ENCODE measurements at regions not wholly inside any gene's neighbourhood (a gene's known extent, or its start where the extent isn't known, plus 50 kb on each side); places are given as distances from the start of the nearest gene placed in this dataset.
"Not testable (repeated sequence)": the region's sequence is repeated elsewhere in the genome, so short reads cannot be mapped to it uniquely, and the experiment has no call there.

- Histone ChIP-seq H3K4me3 (no peak overlapping the region), H3K36me3 (no peaks in the 10 kb centered on the region), H3K27me3 (ENCODE audit: low read depth) (no peaks in the 10 kb centered on the region), H3K9me3 (replicated peaks) (no peaks in the 10 kb centered on the region), H3K4me1 (peaks cover 39% of the 10 kb centered on the region), H3K27ac (replicated peaks) (no peak overlapping the region)
- no peak for TF ChIP-seq CTCF (IDR thresholded peaks at IDR 0.05; ENCODE audit: borderline replicate concordance)
- intact Hi-C loops (cut with micrococcal nuclease) = no loop called here
- DNase-seq = no peak
Measured at GRCh38 chr9:75454043-75454442, 365.7 kb downstream of the OSTF1 start.

GRCh38 chr9:75454891-75455290, 366.6 kb downstream of the OSTF1 start:
- H3K9me3 ChIP-seq (replicated peaks) = no peaks in the 10 kb centered on the region
- H3K27me3 ChIP-seq (ENCODE audit: low read depth) = no peaks in the 10 kb centered on the region
- H3K4me1 ChIP-seq = peaks cover 39% of the 10 kb centered on the region
- TF ChIP-seq CTCF (IDR thresholded peaks at IDR 0.05; ENCODE audit: borderline replicate concordance) = no peak
- peak overlapping the region; percentile 55 for H3K27ac ChIP-seq (replicated peaks)
- H3K4me3 ChIP-seq = no peak overlapping the region
- no peak for DNase-seq
- intact Hi-C loops (cut with micrococcal nuclease) = no loop called here
- H3K36me3 ChIP-seq = no peaks in the 10 kb centered on the region

GRCh38 chr9:75455444-75455921, 367.2 kb downstream of the OSTF1 start:
- no peak for TF ChIP-seq CTCF (IDR thresholded peaks at IDR 0.05; ENCODE audit: borderline replicate concordance)
- Histone ChIP-seq H3K4me1 (peaks cover 39% of the 10 kb centered on the region), H3K4me3 (no peak overlapping the region), H3K27me3 (ENCODE audit: low read depth) (no peaks in the 10 kb centered on the region), H3K27ac (replicated peaks) (peak overlapping the region; percentile 55), H3K9me3 (replicated peaks) (no peaks in the 10 kb centered on the region), H3K36me3 (no peaks in the 10 kb centered on the region)
- DNase-seq = no peak
- intact Hi-C loops (cut with micrococcal nuclease) = no loop called here

- no peaks in the 10 kb centered on the region for H3K27me3 ChIP-seq (ENCODE audit: low read depth)
- H3K27ac ChIP-seq (replicated peaks) = peak overlapping the region; percentile 55
- DNase-seq = no peak
- no peak overlapping the region for H3K4me3 ChIP-seq
- H3K4me1 ChIP-seq = peaks cover 27% of the 10 kb centered on the region
- intact Hi-C loops (cut with micrococcal nuclease) = no loop called here
- no peaks in the 10 kb centered on the region for H3K36me3 ChIP-seq
- no peaks in the 10 kb centered on the region for H3K9me3 ChIP-seq (replicated peaks)
- no peak for TF ChIP-seq CTCF (IDR thresholded peaks at IDR 0.05; ENCODE audit: borderline replicate concordance)
Measured at GRCh38 chr9:75456698-75457097, 368.4 kb downstream of the OSTF1 start.

- H3K4me1 ChIP-seq = peaks cover 19% of the 10 kb centered on the region
- intact Hi-C loops (cut with micrococcal nuclease) = no loop called here
- TF ChIP-seq CTCF (IDR thresholded peaks at IDR 0.05; ENCODE audit: borderline replicate concordance) = no peak
- no peaks in the 10 kb centered on the region for H3K9me3 ChIP-seq (replicated peaks)
- no peak for DNase-seq
- no peaks in the 10 kb centered on the region for H3K36me3 ChIP-seq
- no peak overlapping the region for H3K4me3 ChIP-seq
- peak overlapping the region; percentile 55 for H3K27ac ChIP-seq (replicated peaks)
- H3K27me3 ChIP-seq (ENCODE audit: low read depth) = no peaks in the 10 kb centered on the region
Measured at GRCh38 chr9:75457474-75458011, 369.2 kb downstream of the OSTF1 start.

- DNase-seq; H3K9me3 ChIP-seq (replicated peaks); H3K4me3 ChIP-seq; H3K36me3 ChIP-seq; H3K27ac ChIP-seq (replicated peaks); intact Hi-C loops (cut with micrococcal nuclease); H3K27me3 ChIP-seq (ENCODE audit: low read depth): not testable (repeated sequence)
- peaks cover 18% of the 10 kb centered on the region for H3K4me1 ChIP-seq
Measured at GRCh38 chr9:75459311-75459710, 371.0 kb downstream of the OSTF1 start.

Measured in left ventricle myocardium inferior (tissue), 1 donor.